Loucy (cell line): ENCODE measurements at regions not wholly inside any gene's neighbourhood (a gene's known extent, or its start where the extent isn't known, plus 50 kb on each side); places are given as distances from the start of the nearest gene placed in this dataset.

Source experiments
- H2AFZ ChIP-seq: fragments of 200-600 bp; sonication (generic); 2 replicates; pipeline ENCODE4 v1.6.0; 2016; ENCODE audit warnings: antibody characterized with exemption, mild to moderate bottlenecking, low read length, moderate library complexity
- H3F3A ChIP-seq: fragments of 200-600 bp; 2 replicates; pipeline ENCODE4 v1.6.0; 2016; ENCODE audit warnings: antibody characterized with exemption, low read depth, mild to moderate bottlenecking
- H3K27me3 ChIP-seq: fragments of 200-600 bp; sonication (generic); 2 replicates; pipeline ENCODE4 v1.6.1; 2014; ENCODE audit warnings: low read length, mild to moderate bottlenecking; ENCODE audit not compliant: insufficient read depth, poor library complexity, severe bottlenecking
- H3K36me3 ChIP-seq: fragments of 200-600 bp; sonication (generic); 2 replicates; pipeline ENCODE4 v1.6.1; 2016; ENCODE audit warnings: low read length; ENCODE audit not compliant: insufficient read depth
- H3K4me1 ChIP-seq: fragments of 200-600 bp; sonication (generic); 2 replicates; pipeline ENCODE4 v1.5.1; 2014; ENCODE audit warnings: low read length, mild to moderate bottlenecking; ENCODE audit not compliant: insufficient read depth, poor library complexity, severe bottlenecking
- H3K4me2 ChIP-seq: fragments of 200-600 bp; sonication (generic); 2 replicates; pipeline ENCODE4 v1.6.0; 2014; ENCODE audit warnings: antibody characterized with exemption, low read length, low read depth, mild to moderate bottlenecking; ENCODE audit not compliant: poor library complexity, severe bottlenecking
- H3K4me3 ChIP-seq: fragments of 200-600 bp; sonication (generic); 2 replicates; pipeline ENCODE4 v1.5.1; 2014; ENCODE audit warnings: low read length, mild to moderate bottlenecking, mixed read lengths; ENCODE audit not compliant: poor library complexity, severe bottlenecking
- H3K79me2 ChIP-seq: fragments of 200-600 bp; sonication (generic); 2 replicates; pipeline ENCODE4 v1.6.1; 2014; ENCODE audit warnings: low read length; ENCODE audit not compliant: insufficient read depth
- H3K9ac ChIP-seq: fragments of 200-600 bp; sonication (generic); 2 replicates; pipeline ENCODE4 v1.6.0; 2014; ENCODE audit warnings: mild to moderate bottlenecking, low read depth, low read length, moderate library complexity; ENCODE audit not compliant: poor library complexity, severe bottlenecking
- H3K9me2 ChIP-seq: fragments of 200-600 bp; sonication (generic); replicated peaks from 2 replicates; pipeline ENCODE4 v1.6.1; 2016; ENCODE audit warnings: low read depth, low read length, mixed read lengths
- H3K9me3 ChIP-seq: fragments of 200-600 bp; sonication (generic); 2 replicates; pipeline ENCODE4 v1.6.1; 2014; ENCODE audit warnings: mild to moderate bottlenecking, antibody characterized with exemption, low read length, low read depth; ENCODE audit not compliant: insufficient read depth
- H4K20me1 ChIP-seq: fragments of 200-600 bp; sonication (generic); 2 replicates; pipeline ENCODE4 v1.6.0; 2014; ENCODE audit warnings: antibody characterized with exemption, low read length, mild to moderate bottlenecking; ENCODE audit not compliant: insufficient read depth, poor library complexity, severe bottlenecking
- EZH2phosphoT487 ChIP-seq: fragments of 200-600 bp; IDR thresholded peaks from 2 replicates; pipeline ENCODE4 v1.6.1; 2018; ENCODE audit warnings: antibody characterized with exemption, mild to moderate bottlenecking, moderate library complexity, borderline replicate concordance
- TF ChIP-seq, protein P1 (sequence below): fragments of 200-600 bp; sonication (generic); conservative IDR thresholded peaks from 2 replicates; pipeline ENCODE4 v1.5.1; 2014; ENCODE audit warnings: mild to moderate bottlenecking, antibody characterized with exemption, low read length

DNA sequence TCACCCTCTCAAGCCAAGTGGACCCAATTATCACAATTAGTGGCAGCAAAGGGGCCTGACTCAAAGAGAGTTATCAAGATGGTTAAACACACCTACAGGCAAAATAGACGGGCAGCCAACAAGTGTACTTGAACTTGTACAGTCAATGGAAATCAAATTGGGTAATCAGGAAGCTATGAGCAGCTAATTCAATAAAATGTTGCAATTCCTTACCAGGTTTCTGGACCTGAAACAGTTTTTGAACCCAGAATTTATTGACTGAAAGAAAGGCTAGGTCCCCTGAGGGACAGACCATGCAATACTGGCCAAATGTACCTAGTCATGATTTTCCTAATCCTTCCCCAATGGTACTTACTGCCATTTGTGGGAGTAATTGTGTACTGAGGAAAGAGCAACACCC is 679.8 kb downstream of the EPM2A start:
- Histone ChIP-seq H3K79me2 (no peaks in the 10 kb centered on the region), H3K36me3 (no peaks in the 10 kb centered on the region), H3K4me2 (no peak overlapping the region), H3K9ac (no peak overlapping the region), H3K4me3 (no peak overlapping the region), H2AFZ (no peak overlapping the region), H3K27me3 (no peaks in the 10 kb centered on the region), H4K20me1 (no peaks in the 10 kb centered on the region), H3K9me2 (no peaks in the 10 kb centered on the region), H3K4me1 (no peaks in the 10 kb centered on the region), H3K9me3 (no peaks in the 10 kb centered on the region), H3F3A (no peaks in the 10 kb centered on the region)
- TF ChIP-seq EZH2phosphoT487, result no peak
- TF ChIP-seq, protein P1, sequence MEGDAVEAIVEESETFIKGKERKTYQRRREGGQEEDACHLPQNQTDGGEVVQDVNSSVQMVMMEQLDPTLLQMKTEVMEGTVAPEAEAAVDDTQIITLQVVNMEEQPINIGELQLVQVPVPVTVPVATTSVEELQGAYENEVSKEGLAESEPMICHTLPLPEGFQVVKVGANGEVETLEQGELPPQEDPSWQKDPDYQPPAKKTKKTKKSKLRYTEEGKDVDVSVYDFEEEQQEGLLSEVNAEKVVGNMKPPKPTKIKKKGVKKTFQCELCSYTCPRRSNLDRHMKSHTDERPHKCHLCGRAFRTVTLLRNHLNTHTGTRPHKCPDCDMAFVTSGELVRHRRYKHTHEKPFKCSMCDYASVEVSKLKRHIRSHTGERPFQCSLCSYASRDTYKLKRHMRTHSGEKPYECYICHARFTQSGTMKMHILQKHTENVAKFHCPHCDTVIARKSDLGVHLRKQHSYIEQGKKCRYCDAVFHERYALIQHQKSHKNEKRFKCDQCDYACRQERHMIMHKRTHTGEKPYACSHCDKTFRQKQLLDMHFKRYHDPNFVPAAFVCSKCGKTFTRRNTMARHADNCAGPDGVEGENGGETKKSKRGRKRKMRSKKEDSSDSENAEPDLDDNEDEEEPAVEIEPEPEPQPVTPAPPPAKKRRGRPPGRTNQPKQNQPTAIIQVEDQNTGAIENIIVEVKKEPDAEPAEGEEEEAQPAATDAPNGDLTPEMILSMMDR, result no peak

DNA sequence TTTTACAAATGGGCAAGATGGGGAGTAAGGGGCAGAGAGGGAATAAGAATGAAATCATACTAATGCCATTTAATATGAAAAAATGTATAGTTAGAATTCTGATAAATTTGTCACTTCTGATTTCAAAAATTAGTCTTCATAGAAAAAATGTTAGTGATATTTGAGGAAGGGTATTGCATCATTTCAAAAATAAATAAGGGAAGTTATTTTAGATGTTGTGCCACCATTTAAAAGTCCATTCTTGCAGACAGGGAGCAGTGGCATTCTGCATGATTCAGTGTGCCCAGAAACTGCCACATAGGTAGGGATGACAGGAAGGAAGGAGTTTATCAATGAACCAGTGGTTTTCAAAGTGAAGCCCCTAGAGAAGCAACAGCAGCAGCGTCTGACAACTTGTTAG is 674.6 kb downstream of the EPM2A start:
- H3K4me1 ChIP-seq, result no peaks in the 10 kb centered on the region
- TF ChIP-seq, protein P1, result no peak
- no peak for TF ChIP-seq EZH2phosphoT487
- H3K27me3 ChIP-seq, result no peaks in the 10 kb centered on the region
- H3K36me3 ChIP-seq, result no peaks in the 10 kb centered on the region
- H3K79me2 ChIP-seq, result no peaks in the 10 kb centered on the region
- no peak overlapping the region for H2AFZ ChIP-seq
- H3F3A ChIP-seq, result no peaks in the 10 kb centered on the region
- no peak overlapping the region for H3K4me2 ChIP-seq
- H3K9ac ChIP-seq, result no peak overlapping the region
- no peaks in the 10 kb centered on the region for H4K20me1 ChIP-seq
- no peaks in the 10 kb centered on the region for H3K9me2 ChIP-seq
- no peaks in the 10 kb centered on the region for H3K9me3 ChIP-seq
- H3K4me3 ChIP-seq, result no peak overlapping the region

DNA sequence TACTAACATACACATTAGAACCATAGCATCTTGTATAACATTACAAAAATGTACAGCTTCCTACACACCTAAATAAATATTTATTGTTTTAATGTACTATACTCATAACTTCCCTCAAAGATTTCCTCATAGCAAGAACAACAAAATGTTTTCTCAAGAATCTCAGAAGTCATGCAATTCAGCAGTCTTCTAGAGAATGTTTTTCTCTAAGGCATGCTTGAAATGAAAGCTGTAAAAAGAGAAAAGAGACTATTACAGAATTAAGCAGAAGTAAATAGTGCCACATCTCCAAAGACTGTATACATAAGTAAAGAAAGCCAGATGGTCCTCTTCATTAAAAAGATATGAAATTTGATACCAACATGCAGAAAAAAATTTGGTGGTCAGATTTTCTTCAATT is 672.2 kb downstream of the EPM2A start:
- Histone ChIP-seq H3K4me2 (no peak overlapping the region), H3K4me1 (no peaks in the 10 kb centered on the region), H3K79me2 (no peaks in the 10 kb centered on the region), H3K9me3 (no peaks in the 10 kb centered on the region), H3K27me3 (no peaks in the 10 kb centered on the region), H2AFZ (no peak overlapping the region), H4K20me1 (no peaks in the 10 kb centered on the region), H3K9ac (no peak overlapping the region), H3K4me3 (no peak overlapping the region), H3K36me3 (no peaks in the 10 kb centered on the region), H3K9me2 (no peaks in the 10 kb centered on the region), H3F3A (no peaks in the 10 kb centered on the region)
- TF ChIP-seq EZH2phosphoT487, result no peak
- TF ChIP-seq, protein P1, result no peak
